Omental fat pad (tissue), 3 donors: ENCODE measurements at regions not wholly inside any gene's neighbourhood (a gene's known extent, or its start where the extent isn't known, plus 50 kb on each side); places are given as distances from the start of the nearest gene placed in this dataset.

Experiments
- ATAC-seq: fragments of 150-250 bp; one replicate; pipeline ENCODE4 v1.9.1; 2016; ENCODE audit warnings: mild to moderate bottlenecking, moderate library complexity; ENCODE audit not compliant: low FRiP score
- DNase-seq: peaks from one replicate; pipeline ENCODE4 v3.0.0-alpha.2; 2019; ENCODE audit warnings: low spot score
- TF ChIP-seq, protein P1 (sequence below), 3 donors: fragments of 450-650 bp; IDR thresholded peaks; one replicate each; pipeline ENCODE4 v1.5.1; 2016 to 2017; ENCODE audit warnings: antibody characterized with exemption in 3 of 3, mild to moderate bottlenecking in 3 of 3, moderate library complexity in 2 of 3

DNA sequence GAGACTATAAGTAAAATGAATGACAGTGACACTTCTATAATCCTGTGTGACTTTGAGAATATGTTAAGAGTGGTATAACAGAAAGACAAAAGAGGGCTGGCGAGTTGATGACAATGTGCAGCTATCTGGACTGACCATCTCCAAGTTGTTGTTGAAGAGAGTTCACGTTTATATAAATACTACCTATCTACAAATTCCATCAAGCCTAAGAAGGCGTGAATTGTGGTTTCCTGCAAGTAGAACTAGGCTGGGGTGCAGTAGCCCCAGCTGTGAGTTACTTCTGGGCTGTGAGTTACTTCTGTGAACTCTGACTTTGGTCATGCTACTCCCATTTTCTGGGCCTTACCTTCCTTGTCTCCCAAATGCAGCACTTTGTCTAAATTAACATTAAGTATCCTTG, 561.0 kb downstream of the TBC1D4 start:
- TF ChIP-seq, protein P1, sequence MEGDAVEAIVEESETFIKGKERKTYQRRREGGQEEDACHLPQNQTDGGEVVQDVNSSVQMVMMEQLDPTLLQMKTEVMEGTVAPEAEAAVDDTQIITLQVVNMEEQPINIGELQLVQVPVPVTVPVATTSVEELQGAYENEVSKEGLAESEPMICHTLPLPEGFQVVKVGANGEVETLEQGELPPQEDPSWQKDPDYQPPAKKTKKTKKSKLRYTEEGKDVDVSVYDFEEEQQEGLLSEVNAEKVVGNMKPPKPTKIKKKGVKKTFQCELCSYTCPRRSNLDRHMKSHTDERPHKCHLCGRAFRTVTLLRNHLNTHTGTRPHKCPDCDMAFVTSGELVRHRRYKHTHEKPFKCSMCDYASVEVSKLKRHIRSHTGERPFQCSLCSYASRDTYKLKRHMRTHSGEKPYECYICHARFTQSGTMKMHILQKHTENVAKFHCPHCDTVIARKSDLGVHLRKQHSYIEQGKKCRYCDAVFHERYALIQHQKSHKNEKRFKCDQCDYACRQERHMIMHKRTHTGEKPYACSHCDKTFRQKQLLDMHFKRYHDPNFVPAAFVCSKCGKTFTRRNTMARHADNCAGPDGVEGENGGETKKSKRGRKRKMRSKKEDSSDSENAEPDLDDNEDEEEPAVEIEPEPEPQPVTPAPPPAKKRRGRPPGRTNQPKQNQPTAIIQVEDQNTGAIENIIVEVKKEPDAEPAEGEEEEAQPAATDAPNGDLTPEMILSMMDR (IDR thresholded peaks at IDR 0.05): no peak
- DNase-seq (no peak), ATAC-seq (no peak)

DNA sequence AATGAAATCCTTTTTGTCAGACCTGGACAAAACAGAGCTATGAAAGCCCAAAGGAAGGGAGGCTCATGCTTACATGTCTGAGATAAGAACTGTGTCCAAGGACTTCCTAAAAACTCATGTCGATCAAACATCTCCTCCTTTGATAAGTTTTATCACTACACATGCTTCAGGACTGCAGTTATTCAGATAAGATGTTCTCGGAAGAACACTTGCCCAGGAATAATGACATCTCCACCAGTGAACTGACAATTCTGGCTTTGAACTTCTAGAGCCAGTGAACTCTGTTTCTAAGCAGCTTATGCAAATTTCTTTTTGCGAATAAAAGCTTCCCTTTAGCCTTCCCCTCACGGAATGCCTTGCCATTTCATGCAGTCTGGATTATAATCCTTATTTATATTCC, 561.6 kb downstream of the TBC1D4 start:
- DNase-seq (no peak), ATAC-seq (no peak)

DNA sequence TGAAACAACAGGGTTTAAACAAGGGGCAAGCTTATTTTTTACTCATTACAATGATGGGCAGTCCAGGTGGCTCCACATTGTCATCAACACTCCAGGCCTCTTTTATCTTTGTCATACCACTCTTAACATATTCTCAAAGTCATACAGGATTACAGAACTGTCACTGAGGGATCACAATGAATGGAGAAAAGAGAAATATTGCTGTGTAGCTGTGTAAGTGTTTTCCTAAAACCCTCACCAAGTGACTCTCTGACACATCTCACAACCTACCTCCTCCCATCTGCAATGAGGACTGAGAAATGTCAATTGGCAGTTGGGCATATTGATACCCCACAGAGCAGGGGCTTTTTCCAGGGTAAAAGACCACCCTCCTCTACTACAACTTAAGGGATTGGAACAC, 562.1 kb downstream of the TBC1D4 start:
- no peak for ATAC-seq
- TF ChIP-seq, protein P1 (IDR thresholded peaks at IDR 0.05): no peak
- DNase-seq: no peak

More for the DNA sequence above, 561.6 kb downstream of the TBC1D4 start:
- TF ChIP-seq, protein P1 (IDR thresholded peaks at IDR 0.05): no peak

DNA sequence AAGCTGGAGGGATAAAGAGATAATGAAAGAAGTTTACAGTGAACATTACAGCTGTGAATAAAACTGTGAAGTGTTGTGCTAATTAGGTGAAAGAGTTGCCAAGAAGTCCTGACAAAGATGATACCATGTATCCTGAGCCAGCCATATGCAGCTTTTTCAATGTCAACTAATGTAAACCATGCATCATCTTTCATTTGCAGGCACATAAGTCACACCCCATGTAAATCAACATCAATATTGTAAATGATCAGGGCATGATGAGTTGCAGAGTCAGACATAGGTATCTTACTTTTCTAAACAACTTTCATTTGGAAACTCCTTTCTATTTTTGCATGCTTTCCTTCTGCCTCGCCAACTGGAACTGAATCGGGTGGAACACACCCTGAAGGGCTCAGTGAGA, 569.1 kb downstream of the TBC1D4 start:
- no peak for DNase-seq
- no peak for ATAC-seq
- TF ChIP-seq, protein P1 (IDR thresholded peaks at IDR 0.05): no peak

DNA sequence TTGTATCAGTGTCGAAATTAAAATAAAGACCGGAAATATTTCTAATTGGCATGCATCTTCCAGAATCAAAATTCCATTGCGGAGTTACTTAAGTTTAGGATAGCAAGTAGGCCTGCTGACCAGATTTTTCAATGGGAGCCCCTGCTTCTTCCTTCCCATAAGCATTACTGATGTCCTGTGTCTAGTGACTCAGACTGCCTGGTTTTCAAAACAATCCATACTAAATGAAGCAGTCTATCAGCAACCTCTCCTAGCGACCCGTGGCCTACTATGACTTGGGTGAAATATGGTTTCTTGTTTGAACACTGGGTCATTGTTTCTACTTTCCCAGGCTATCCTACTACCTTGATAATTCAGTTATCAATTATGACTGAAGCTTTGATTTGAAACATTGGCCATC, 571.6 kb downstream of the TBC1D4 start:
- TF ChIP-seq, protein P1 (IDR thresholded peaks at IDR 0.05): no peak
- DNase-seq (no peak), ATAC-seq (no peak)

DNA sequence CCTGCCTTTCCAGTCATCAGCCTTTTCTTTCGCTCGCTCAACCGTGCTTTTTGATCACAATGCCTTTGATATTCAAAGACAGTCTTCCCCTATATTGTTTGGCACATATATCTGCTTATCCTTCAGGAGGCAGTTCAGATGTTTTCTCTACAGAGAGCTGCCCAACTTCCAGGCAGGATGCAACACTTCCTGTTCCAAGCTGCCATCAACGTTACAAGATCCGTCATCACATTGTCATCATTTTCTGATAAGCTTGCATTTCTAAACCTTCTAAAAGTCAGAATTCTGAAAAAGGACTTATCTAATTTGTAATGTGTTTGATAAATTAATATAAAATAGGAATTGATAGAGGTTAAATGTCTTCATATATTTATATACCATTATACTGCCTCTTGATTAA, 574.2 kb downstream of the TBC1D4 start:
- ATAC-seq: no peak
- TF ChIP-seq, protein P1 (IDR thresholded peaks at IDR 0.05): no peak
- no peak for DNase-seq

DNA sequence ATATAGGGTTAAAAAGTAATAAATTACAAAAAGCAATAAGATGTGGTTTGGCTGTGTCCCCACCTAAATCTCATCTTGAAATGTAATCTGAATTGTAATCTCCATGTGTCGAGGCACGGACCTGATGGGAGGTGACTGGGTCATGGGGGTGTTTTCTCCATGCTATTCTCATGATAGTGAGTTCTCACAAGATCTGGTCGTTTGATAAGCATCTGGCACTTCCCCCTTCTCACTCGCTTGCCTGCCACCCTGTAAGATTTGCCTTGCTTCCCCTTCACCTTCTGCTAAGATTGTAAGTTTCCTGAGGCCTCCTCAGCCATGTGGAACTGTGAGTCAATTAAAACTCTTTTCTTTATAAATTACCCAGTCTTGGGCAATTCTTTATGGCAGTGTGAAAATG, 577.4 kb downstream of the TBC1D4 start:
- DNase-seq: no peak
- TF ChIP-seq, protein P1 (IDR thresholded peaks at IDR 0.05): no peak
- ATAC-seq: no peak
